ENCODE measurements at regions not wholly inside any gene's neighbourhood (a gene's known extent, or its start where the extent isn't known, plus 50 kb on each side); places are given as distances from the start of the nearest gene placed in this dataset.
"Not testable (repeated sequence)": the region's sequence is repeated elsewhere in the genome, so short reads cannot be mapped to it uniquely, and the experiment has no call there.

DNA sequence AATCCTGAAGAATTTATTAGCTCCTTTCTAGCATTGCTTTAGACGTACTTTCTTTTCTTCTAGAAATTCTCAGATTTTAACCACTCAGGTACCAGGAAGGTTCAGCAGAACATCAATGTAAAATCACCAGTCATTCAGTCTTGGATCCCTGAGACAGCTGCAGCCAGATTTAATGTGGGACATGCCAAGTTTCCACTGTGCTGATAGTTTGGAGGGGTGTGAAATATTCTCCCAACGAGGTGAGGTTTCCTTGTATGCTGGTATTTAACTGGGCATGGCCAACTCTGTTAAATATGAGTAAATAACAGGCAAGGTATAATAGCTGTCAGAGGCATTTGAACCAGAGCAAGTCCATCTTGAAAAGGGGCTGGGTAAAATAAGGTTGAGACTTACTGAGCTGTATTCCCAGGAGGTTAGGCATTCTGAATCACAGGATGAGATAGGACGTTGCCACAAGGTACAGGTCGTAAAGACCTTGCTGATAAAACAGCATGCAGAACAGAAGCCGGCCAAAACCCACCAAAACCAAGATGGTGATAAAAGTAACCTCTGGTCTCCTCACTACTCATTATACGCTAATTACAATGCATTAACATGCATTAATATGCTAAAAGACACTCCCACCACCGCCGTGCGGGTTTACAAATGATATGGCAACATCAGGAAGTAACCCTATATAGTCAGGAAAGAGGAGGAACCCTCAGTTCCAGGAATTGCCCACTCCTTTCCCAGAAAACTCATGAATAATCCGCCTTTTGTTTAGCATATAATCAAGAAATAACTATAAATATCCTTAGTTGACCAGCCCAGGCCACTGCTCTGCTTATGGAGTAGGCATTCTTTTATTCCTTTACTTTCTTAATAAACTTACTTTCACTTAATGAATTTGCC is 75.2 kb upstream of the RASSF8 start:
- no peak for DNase-seq

DNA sequence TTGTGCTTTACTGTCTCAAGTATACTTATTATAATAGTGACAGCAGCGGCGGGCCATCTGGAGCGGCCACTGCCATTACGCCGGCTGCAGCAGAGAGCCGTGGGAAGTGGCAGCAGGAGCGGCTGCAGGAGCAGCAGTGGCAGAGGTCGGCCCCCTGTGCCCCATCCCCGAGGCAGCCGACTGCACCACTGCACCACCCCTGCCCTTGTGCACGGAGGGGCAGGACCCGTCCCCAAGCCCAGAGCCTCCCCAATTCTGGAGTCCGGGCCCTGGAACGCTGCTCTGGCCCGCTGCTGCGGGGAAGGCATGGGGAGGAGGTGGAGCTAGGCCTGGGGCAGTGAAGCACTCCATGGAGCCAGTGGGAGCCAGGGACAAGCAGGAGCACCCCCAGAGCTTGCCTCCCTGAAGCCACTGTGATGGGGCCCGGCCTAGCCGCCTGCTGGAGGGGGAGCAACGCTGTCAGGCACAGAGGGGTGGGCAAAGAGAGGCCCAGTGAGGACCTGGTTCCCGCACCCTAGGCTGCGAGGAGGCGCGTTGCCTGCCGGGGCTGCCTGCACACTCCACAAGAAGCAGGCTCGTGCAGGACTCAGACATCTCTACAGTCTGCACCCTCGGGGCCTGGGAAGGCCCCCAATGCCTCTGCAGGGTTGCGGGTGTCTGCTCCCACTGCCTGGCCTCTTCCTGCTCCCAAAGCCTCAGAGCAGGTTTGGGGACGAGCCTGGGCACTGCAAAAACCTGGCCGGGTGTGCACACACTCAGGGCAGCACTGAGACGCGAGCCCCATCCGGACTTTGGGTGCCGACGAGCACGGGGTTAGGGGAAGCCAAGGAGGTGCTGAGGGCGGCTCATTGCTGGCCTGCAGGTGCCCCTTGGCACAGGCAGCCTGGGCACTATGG is 74.2 kb upstream of the RASSF8 start:
- no peak for DNase-seq

DNA sequence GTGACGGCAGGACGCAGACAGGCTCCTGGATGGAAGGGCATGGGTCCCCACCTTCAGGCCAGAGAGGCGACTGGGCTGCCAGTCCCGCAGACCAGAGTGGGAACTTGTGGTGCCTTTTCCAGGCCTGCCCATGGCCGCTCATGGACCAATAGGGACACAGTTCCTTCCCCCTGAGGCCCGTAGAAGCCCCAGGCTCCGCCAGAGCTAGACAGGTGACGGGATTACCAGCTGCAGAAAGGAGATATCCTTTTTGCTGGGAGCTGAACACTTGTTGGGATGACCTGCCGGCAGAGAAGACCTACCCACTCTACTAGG is 73.6 kb upstream of the RASSF8 start:
- no peak for DNase-seq

DNA sequence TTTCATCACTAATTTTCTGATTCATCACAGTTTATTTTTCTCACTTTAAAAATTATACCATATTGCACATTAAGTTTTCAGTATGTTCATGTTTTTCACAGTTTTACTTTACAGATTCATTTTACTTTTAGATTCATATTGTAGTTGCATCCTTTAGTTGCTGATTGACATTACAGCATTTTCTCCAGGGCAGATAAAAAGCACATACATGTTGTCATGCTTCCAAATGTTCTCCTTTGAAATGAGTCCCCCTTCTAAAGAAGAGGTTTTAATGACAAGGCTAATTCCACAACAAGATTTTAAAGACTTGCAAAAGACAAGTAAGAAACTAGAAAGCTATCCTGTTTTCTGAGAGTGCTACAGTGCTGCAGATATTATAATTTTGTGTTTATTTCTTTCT is 72.1 kb upstream of the RASSF8 start:
- no peak for DNase-seq

DNA sequence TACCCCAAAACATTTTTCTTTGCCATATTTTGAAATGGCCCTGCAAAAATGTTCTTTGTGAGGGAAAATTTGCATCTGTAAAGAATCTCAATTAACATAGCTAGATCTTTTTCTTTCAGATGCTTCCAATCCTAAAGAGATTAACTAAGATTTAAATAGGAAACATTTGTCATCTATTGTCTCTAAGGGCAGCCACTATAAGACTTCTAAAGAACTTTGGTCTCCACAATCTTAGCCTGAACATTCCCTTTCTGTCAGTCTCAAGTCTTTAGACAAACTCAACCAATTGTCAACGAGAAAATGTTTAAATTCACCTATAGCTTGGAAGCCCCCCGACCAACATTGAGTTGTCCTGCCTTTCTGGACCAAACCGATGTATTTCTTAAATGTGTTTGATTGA is 71.1 kb upstream of the RASSF8 start:
- no peak for DNase-seq

DNA sequence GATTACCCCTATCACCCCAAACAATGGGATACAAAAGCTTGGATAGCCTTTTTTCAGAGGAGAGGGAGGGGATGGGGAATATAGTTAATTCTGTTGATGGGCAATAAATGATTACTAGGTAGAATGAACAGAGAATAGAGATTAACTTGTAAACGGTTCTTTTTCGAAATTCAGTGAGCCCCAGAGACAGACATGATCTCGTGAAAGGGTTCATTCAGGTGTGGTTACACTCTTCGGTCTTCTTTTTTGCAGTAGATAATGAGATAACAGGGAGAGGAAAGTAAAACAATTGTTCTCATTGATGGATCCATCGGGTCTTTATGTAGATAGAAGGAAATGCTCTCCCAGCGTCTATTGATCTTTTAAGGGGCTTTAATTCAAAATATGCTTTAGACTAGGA is 69.3 kb upstream of the RASSF8 start:
- no peak for DNase-seq

DNA sequence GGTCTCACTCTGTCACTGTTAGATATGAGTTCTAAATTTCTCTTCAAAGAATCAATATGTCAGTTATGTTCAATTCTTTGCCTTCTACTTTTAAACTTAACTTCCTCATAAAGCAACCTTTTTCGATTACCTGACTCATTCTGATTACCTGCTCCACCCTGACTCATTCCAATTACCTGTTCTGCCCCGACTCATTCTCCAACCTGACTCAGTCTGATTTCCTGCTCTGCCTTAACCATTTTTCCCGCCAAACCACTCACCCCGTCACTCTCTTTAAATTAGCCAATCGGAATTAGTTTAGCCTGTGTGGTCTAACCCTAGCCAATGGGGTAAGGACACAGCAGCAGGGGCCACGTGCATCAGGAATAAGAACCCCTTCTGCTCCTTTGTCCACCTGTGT is 67.4 kb upstream of the RASSF8 start:
- not testable (repeated sequence) for DNase-seq

DNA sequence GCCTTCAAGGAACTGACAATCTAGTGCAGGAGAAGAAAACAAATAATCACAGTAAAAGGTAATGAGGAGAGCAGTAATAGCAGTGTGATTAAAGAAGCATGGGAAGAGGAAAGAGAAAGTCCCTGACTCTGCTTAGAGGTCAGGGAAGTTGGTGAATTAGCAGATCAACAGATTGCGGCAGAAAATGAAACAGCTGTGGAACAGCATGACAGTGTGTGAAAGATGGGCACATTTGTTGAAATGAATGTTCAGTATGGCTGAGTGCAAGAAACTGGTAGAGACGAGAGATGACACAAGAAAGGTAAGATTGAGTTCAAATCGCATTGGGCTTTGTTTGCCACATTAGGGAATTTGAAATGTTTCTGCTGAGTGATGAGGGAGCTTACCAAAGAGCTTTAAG is 63.7 kb upstream of the RASSF8 start:
- DNase-seq = no peak

DNA sequence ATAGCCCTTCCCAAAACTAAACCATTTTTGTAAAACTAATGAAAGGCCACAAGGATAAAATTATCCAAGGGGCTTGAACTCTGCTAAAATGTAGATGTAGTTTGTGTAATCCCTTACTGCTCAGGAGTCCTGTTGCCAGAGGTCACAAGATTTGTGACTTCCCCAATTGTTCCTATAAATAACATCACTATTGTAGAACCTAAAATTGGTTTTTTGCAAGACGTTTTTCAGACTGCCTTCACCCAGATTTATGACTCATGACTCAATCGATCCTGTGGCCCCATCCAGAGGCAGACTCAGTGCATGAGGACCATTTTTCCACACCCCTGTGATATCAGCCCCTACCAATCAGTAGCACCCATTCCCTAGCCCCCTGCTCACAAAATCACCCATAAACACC is 61.5 kb upstream of the RASSF8 start:
- no peak for DNase-seq

DNA sequence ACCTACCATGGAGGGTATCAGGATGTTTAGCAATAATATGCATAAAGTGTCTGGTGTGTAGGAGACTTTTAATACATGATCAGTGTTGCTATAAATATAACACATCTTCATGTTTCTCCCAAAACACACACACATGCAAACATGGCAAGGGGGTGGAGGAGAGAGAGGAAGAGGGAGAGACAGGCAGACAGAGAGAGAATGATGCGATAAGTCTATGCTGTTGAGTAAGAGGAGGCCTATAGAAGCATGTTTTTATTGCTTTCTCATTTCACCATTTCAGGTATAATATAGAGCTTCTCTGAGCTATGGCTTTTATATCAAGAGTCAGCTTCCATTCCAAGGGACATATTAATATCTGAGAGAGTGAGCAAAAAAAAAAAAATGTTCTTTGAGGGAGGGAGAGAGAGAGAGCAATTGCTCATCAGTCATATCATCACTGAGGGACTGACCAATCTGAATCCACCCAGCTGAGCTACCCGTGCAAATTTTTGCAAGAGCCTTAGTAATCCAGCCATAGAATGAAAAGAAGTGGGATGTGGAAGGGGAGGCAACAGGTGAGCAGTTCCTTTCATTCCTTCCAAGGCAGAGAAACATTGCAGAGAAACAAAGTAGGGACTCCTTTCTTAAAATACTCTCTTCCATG is 54.8 kb upstream of the RASSF8 start:
- no peak for DNase-seq

DNA sequence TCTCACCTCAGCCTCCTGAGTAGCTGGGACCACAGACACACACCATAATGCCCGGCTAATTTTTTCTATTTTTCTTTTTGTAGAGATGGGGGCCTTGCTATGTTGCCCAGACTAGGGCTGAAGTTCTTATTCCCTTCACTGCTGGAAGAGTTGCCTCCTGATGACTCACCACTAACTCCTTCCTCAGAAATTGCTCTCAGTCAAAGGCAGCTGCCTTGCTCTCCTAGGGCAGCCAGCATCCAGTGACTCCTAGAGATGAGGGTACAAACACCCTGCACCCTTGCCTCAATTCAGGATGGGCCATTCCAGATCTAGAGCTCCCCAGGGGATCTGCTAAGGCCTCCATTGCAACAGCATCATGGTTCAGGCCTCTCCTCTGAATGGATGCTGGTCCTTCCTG is 54.0 kb upstream of the RASSF8 start:
- DNase-seq = no peak

DNA sequence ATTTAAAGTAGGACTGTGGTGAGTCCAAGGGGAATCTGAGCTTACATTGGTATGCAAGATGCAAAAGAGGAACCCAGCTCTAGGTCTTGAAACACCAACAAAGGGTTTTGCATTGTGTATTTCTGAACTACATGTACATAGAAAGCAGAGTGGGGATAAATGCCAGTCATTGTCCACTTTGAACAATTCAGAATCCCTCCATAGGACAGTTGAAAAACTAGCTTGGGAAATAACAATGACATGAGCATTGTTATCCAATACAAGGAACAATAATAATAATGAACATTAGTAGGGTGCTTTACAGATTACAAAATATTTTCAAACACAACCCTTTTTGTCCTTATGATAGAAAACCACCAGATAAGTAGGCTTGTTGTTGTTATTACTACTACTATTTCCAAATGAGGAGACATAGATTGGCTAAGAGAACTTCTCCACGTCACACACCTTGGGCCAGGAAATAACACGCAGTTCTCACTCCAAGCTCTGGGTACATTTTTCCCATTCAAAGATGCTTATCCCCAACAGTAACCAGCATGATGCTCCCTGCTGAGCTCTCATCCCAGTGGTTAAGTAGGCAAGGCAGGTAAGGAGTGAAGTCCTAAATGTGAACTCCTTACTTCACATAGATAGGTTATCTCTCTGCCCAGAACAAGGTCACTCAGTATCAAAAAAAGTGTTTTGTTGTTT is 51.7 kb upstream of the RASSF8 start:
- DNase-seq = no peak
